ENCODE measurements at regions not wholly inside any gene's neighbourhood (a gene's known extent, or its start where the extent isn't known, plus 50 kb on each side); places are given as distances from the start of the nearest gene placed in this dataset.
"Not testable (repeated sequence)": the region's sequence is repeated elsewhere in the genome, so short reads cannot be mapped to it uniquely, and the experiment has no call there.

GRCh38 chr4:86522349-86522748 is 71.8 kb upstream of the PTPN13 start:
- intact Hi-C loops (cut with micrococcal nuclease): loop anchor here (1.0 kb wide), 1 partner anchor 373 kb away; no protein-coding TSS in a partner anchor

- intact Hi-C loops (cut with micrococcal nuclease): no loop called here
Observed at GRCh38 chr4:86523333-86523732, 70.8 kb upstream of the PTPN13 start.

- intact Hi-C loops (cut with micrococcal nuclease): not testable (repeated sequence)
Observed at GRCh38 chr4:86527713-86528112, 66.4 kb upstream of the PTPN13 start.

- intact Hi-C loops (cut with micrococcal nuclease): no loop called here
Observed at GRCh38 chr4:86529436-86529835, 64.7 kb upstream of the PTPN13 start.

- intact Hi-C loops (cut with micrococcal nuclease): no loop called here
Observed at GRCh38 chr4:86530183-86530582, 63.9 kb upstream of the PTPN13 start.

- intact Hi-C loops (cut with micrococcal nuclease): no loop called here
Observed at GRCh38 chr4:86531440-86531839, 62.7 kb upstream of the PTPN13 start.

- intact Hi-C loops (cut with micrococcal nuclease): no loop called here
Observed at GRCh38 chr4:86532851-86533250, 61.3 kb upstream of the PTPN13 start.

- intact Hi-C loops (cut with micrococcal nuclease): no loop called here
Observed at GRCh38 chr4:86536151-86536550, 58.0 kb upstream of the PTPN13 start.

- intact Hi-C loops (cut with micrococcal nuclease): loop anchor here (5.0 kb wide), 2 partner anchors 695 to 1840 kb away; no protein-coding TSS in a partner anchor
Observed at GRCh38 chr4:86542319-86543027, 51.6 kb upstream of the PTPN13 start.

- intact Hi-C loops (cut with micrococcal nuclease): loop anchor here (5.0 kb wide), 2 partner anchors 694 to 1839 kb away; no protein-coding TSS in a partner anchor
Observed at GRCh38 chr4:86543080-86543479, 51.0 kb upstream of the PTPN13 start.

GRCh38 chr4:86543560-86544309 is 50.4 kb upstream of the PTPN13 start:
- intact Hi-C loops (cut with micrococcal nuclease): loop anchor here (1.0 to 5.0 kb wide), 10 partner anchors 45 to 1839 kb away; partner anchors contain the start of genes KLHL8, MAPK10, NUDT9 and PTPN13

GRCh38 chr4:86544310-86544966 is 49.7 kb upstream of the PTPN13 start:
- intact Hi-C loops (cut with micrococcal nuclease): loop anchor here (1.0 to 5.0 kb wide), 10 partner anchors 46 to 1838 kb away; partner anchors contain the start of genes KLHL8, MAPK10, NUDT9 and PTPN13
